Loucy (cell line): ENCODE measurements at regions not wholly inside any gene's neighbourhood (a gene's known extent, or its start where the extent isn't known, plus 50 kb on each side); places are given as distances from the start of the nearest gene placed in this dataset.

Experiments
- EZH2phosphoT487 ChIP-seq: fragments of 200-600 bp; IDR thresholded peaks from 2 replicates; pipeline ENCODE4 v1.6.1; 2018; ENCODE audit warnings: antibody characterized with exemption, mild to moderate bottlenecking, moderate library complexity, borderline replicate concordance
- TF ChIP-seq, protein P1 (sequence below): fragments of 200-600 bp; sonication (generic); conservative IDR thresholded peaks from 2 replicates; pipeline ENCODE4 v1.5.1; 2014; ENCODE audit warnings: mild to moderate bottlenecking, antibody characterized with exemption, low read length

GRCh38 chr6:33860706-33861474 lies 57.1 kb upstream of the MLN start:
- TF ChIP-seq, protein P1, sequence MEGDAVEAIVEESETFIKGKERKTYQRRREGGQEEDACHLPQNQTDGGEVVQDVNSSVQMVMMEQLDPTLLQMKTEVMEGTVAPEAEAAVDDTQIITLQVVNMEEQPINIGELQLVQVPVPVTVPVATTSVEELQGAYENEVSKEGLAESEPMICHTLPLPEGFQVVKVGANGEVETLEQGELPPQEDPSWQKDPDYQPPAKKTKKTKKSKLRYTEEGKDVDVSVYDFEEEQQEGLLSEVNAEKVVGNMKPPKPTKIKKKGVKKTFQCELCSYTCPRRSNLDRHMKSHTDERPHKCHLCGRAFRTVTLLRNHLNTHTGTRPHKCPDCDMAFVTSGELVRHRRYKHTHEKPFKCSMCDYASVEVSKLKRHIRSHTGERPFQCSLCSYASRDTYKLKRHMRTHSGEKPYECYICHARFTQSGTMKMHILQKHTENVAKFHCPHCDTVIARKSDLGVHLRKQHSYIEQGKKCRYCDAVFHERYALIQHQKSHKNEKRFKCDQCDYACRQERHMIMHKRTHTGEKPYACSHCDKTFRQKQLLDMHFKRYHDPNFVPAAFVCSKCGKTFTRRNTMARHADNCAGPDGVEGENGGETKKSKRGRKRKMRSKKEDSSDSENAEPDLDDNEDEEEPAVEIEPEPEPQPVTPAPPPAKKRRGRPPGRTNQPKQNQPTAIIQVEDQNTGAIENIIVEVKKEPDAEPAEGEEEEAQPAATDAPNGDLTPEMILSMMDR: no peak
- no peak for TF ChIP-seq EZH2phosphoT487
